ENCODE measurements at regions not wholly inside any gene's neighbourhood (a gene's known extent, or its start where the extent isn't known, plus 50 kb on each side); places are given as distances from the start of the nearest gene placed in this dataset.
"Not testable (repeated sequence)": the region's sequence is repeated elsewhere in the genome, so short reads cannot be mapped to it uniquely, and the experiment has no call there.

- TF ChIP-seq CTCF (IDR thresholded peaks at IDR 0.05; ENCODE audit: borderline replicate concordance, insufficient read depth, low read depth, low read length), result no peak
- no peak overlapping the region for H3K4me3 ChIP-seq (ENCODE audit: low read depth, low read length)
These were observed 81.8 kb upstream of the DST start for GRCh38 chr6:56724455-56724854.

GRCh38 chr6:56720882-56721281 lies 78.2 kb upstream of the DST start:
- no peak for TF ChIP-seq CTCF (IDR thresholded peaks at IDR 0.05; ENCODE audit: borderline replicate concordance, insufficient read depth, low read depth, low read length)

GRCh38 chr6:56720202-56720601 lies 77.5 kb upstream of the DST start:
- not testable (repeated sequence) for H3K4me3 ChIP-seq (ENCODE audit: low read depth, low read length)

More at GRCh38 chr6:56720882-56721281, 78.2 kb upstream of the DST start:
- no peak overlapping the region for H3K4me3 ChIP-seq (ENCODE audit: low read depth, low read length)

GRCh38 chr6:56719315-56720058 lies 76.8 kb upstream of the DST start:
- H3K4me3 ChIP-seq (ENCODE audit: low read depth, low read length), result not testable (repeated sequence)

GRCh38 chr6:56718236-56718635 lies 75.5 kb upstream of the DST start:
- no peak overlapping the region for H3K4me3 ChIP-seq (ENCODE audit: low read depth, low read length)
- no peak for TF ChIP-seq CTCF (IDR thresholded peaks at IDR 0.05; ENCODE audit: borderline replicate concordance, insufficient read depth, low read depth, low read length)

GRCh38 chr6:56716229-56716628 lies 73.5 kb upstream of the DST start:
- no peak overlapping the region for H3K4me3 ChIP-seq (ENCODE audit: low read depth, low read length)
- no peak for TF ChIP-seq CTCF (IDR thresholded peaks at IDR 0.05; ENCODE audit: borderline replicate concordance, insufficient read depth, low read depth, low read length)

- no peak for TF ChIP-seq CTCF (IDR thresholded peaks at IDR 0.05; ENCODE audit: borderline replicate concordance, insufficient read depth, low read depth, low read length)
- H3K4me3 ChIP-seq (ENCODE audit: low read depth, low read length), result no peak overlapping the region
These were observed 73.1 kb upstream of the DST start for GRCh38 chr6:56715741-56716140.

- H3K4me3 ChIP-seq (ENCODE audit: low read depth, low read length), result no peak overlapping the region
- no peak for TF ChIP-seq CTCF (IDR thresholded peaks at IDR 0.05; ENCODE audit: borderline replicate concordance, insufficient read depth, low read depth, low read length)
These were observed 72.3 kb upstream of the DST start for GRCh38 chr6:56714982-56715456.

Data from GM12875 (cell line).